ENCODE measurements at regions not wholly inside any gene's neighbourhood (a gene's known extent, or its start where the extent isn't known, plus 50 kb on each side); places are given as distances from the start of the nearest gene placed in this dataset.

GRCh38 chr1:50278410-50278809 lies 144.8 kb downstream of the DMRTA2 start (continued):
- TF ChIP-seq CTCF (IDR thresholded peaks at IDR 0.05 in 2 of 3, conservative IDR thresholded peaks at IDR 0.05 in 1 of 3; ENCODE audit: borderline replicate concordance in 1 of 3, insufficient read depth in 1 of 3, low read depth in 2 of 3, low read length in 2 of 3) (no peak), SIN3A (IDR thresholded peaks at IDR 0.05; ENCODE audit: low read depth) (no peak), CBX3 (IDR thresholded peaks at IDR 0.05; ENCODE audit: low read depth) (no peak), SRF (IDR thresholded peaks at IDR 0.05; ENCODE audit: low read depth) (no peak), POLR2AphosphoS5 (IDR thresholded peaks at IDR 0.05; ENCODE audit: low read depth, low read length) (no peak), MAX (IDR thresholded peaks at IDR 0.05) (no peak), FOSL1 (IDR thresholded peaks at IDR 0.05; ENCODE audit: low read depth) (no peak), TCF7L2 (IDR thresholded peaks at IDR 0.05; ENCODE audit: borderline replicate concordance, extremely low read depth, insufficient read depth, insufficient read length) (no peak), RAD21 (IDR thresholded peaks at IDR 0.05; ENCODE audit: low read depth) (no peak), ZBTB33 (IDR thresholded peaks at IDR 0.05; ENCODE audit: extremely low read depth, insufficient replicate concordance, low read length) (no peak)

- H2AFZ ChIP-seq (ENCODE audit: low read depth, low read length, poor library complexity, severe bottlenecking) = no peak overlapping the region
- DNase-seq (ENCODE audit: low read depth, low spot score) (no peak), ATAC-seq (no peak)
- H3K9ac ChIP-seq (ENCODE audit: low read length) = no peak overlapping the region
- H3K9me3 ChIP-seq (ENCODE audit: control insufficient read depth in 1 of 2, insufficient read depth in 1 of 2, low read depth in 1 of 2, low read length in 2 of 2) = no peaks in the 10 kb centered on the region
- H3K36me3 ChIP-seq (ENCODE audit: control insufficient read depth in 1 of 2, insufficient read depth in 2 of 2, low read length in 2 of 2) = no peaks in the 10 kb centered on the region
- H3K4me3 ChIP-seq (replicated peaks in 1 of 2; ENCODE audit: low read depth in 1 of 2, low read length in 2 of 2) = no peak overlapping the region
- no TSS peak for BruUV-seq (replicated peaks)
- TF ChIP-seq SRF (IDR thresholded peaks at IDR 0.05; ENCODE audit: low read depth) (no peak), RAD21 (IDR thresholded peaks at IDR 0.05; ENCODE audit: low read depth) (no peak), YY1 (IDR thresholded peaks at IDR 0.05; ENCODE audit: extremely low read depth, insufficient replicate concordance, low read depth, low read length) (no peak), SIN3A (IDR thresholded peaks at IDR 0.05; ENCODE audit: low read depth) (no peak), ZBTB33 (IDR thresholded peaks at IDR 0.05; ENCODE audit: extremely low read depth, insufficient replicate concordance, low read length) (no peak), CEBPB (IDR thresholded peaks at IDR 0.05; ENCODE audit: low read depth) (no peak), EGR1 (IDR thresholded peaks at IDR 0.05; ENCODE audit: low read depth) (no peak), FOSL1 (IDR thresholded peaks at IDR 0.05; ENCODE audit: low read depth) (no peak), MAX (IDR thresholded peaks at IDR 0.05) (no peak), CTCF (IDR thresholded peaks at IDR 0.05 in 2 of 3, conservative IDR thresholded peaks at IDR 0.05 in 1 of 3; ENCODE audit: borderline replicate concordance in 1 of 3, insufficient read depth in 1 of 3, low read depth in 2 of 3, low read length in 2 of 3) (no peak)
- ChIA-PET RAD21 (ENCODE audit: low non-redundant PET in 1 of 2, low total read pairs in 2 of 2, uncharacterized antibody in 2 of 2, unreplicated experiment in 2 of 2) (no interaction called here), POLR2A (no interaction called here), CTCF (no interaction called here)
- no peaks in the 10 kb centered on the region for H4K20me1 ChIP-seq (ENCODE audit: insufficient read depth)
- no peaks in the 10 kb centered on the region for H3K79me2 ChIP-seq (ENCODE audit: insufficient read depth, low read length)
- no peak overlapping the region for H3K4me2 ChIP-seq (ENCODE audit: low read length)
- intact Hi-C loops (cut with micrococcal nuclease) = no loop called here
- no peaks in the 10 kb centered on the region for H3K9me2 ChIP-seq (ENCODE audit: insufficient read depth)
- H3K27ac ChIP-seq (ENCODE audit: low read depth, low read length) = no peak overlapping the region
- peaks cover 27% of the 10 kb centered on the region for H3K27me3 ChIP-seq (ENCODE audit: insufficient read depth, low read length)
- H3K4me1 ChIP-seq (ENCODE audit: control insufficient read depth in 1 of 2, insufficient read depth in 2 of 2, low read length in 2 of 2) = no peaks in the 10 kb centered on the region
Measured at GRCh38 chr1:50275566-50275965, 147.7 kb downstream of the DMRTA2 start.
